MM.1S (cell line): ENCODE measurements at regions not wholly inside any gene's neighbourhood (a gene's known extent, or its start where the extent isn't known, plus 50 kb on each side); places are given as distances from the start of the nearest gene placed in this dataset.

Source experiments
- DNase-seq: peaks from one replicate; pipeline ENCODE4 v3.0.0-alpha.2; 2015
- H2AFZ ChIP-seq: fragments of 300-600 bp; sonication (generic); 2 replicates; pipeline ENCODE4 v1.6.0; 2016; ENCODE audit warnings: antibody characterized with exemption, low read length
- H3F3A ChIP-seq: fragments of 300-600 bp; sonication (generic); 2 replicates; pipeline ENCODE4 v1.6.1; 2016; ENCODE audit warnings: mild to moderate bottlenecking, antibody characterized with exemption, low read length, moderate library complexity, mixed read lengths; ENCODE audit not compliant: insufficient read depth
- H3K27ac ChIP-seq: fragments of 300-600 bp; sonication (generic); 2 replicates; pipeline ENCODE4 v1.5.1; 2016; ENCODE audit warnings: mild to moderate bottlenecking, low read length
- H3K27me3 ChIP-seq: fragments of 300-600 bp; sonication (generic); replicated peaks from 2 replicates; pipeline ENCODE4 v1.6.0; 2016; ENCODE audit warnings: low read length; ENCODE audit not compliant: insufficient read depth
- H3K36me3 ChIP-seq: fragments of 300-600 bp; sonication (generic); replicated peaks from 2 replicates; pipeline ENCODE4 v1.6.1; 2016; ENCODE audit warnings: mild to moderate bottlenecking, low read length, mixed read lengths; ENCODE audit not compliant: insufficient read depth
- H3K4me1 ChIP-seq: fragments of 300-600 bp; sonication (generic); 2 replicates; pipeline ENCODE4 v1.6.1; 2016; ENCODE audit warnings: low read length, mixed read lengths
- H3K4me2 ChIP-seq: fragments of 300-600 bp; sonication (generic); 2 replicates; pipeline ENCODE4 v1.6.0; 2016; ENCODE audit warnings: low read depth, low read length
- H3K4me3 ChIP-seq: fragments of 300-600 bp; sonication (generic); 2 replicates; pipeline ENCODE4 v1.5.1; 2016; ENCODE audit warnings: low read length, mixed read lengths
- H3K79me2 ChIP-seq: fragments of 300-600 bp; sonication (generic); 2 replicates; pipeline ENCODE4 v1.6.1; 2016; ENCODE audit warnings: mixed run types, low read length, mixed read lengths
- H3K9ac ChIP-seq: fragments of 300-600 bp; sonication (generic); 2 replicates; pipeline ENCODE4 v1.6.1; 2016; ENCODE audit warnings: low read length, mixed read lengths
- H3K9me2 ChIP-seq: fragments of 300-600 bp; sonication (generic); replicated peaks from 2 replicates; pipeline ENCODE4 v1.6.1; 2016; ENCODE audit warnings: mild to moderate bottlenecking, low read length, mixed read lengths; ENCODE audit not compliant: insufficient read depth
- H3K9me3 ChIP-seq: fragments of 300-600 bp; sonication (generic); replicated peaks from 2 replicates; pipeline ENCODE4 v1.6.1; 2016; ENCODE audit warnings: mild to moderate bottlenecking, low read length, mixed read lengths; ENCODE audit not compliant: insufficient read depth
- H4K20me1 ChIP-seq: fragments of 300-600 bp; sonication (generic); 2 replicates; pipeline ENCODE4 v1.6.1; 2016; ENCODE audit warnings: mild to moderate bottlenecking, low read length, moderate library complexity, mixed read lengths; ENCODE audit not compliant: insufficient read depth
- CTCF ChIP-seq: fragments of 300-600 bp; sonication (generic); IDR thresholded peaks from 2 replicates; pipeline ENCODE4 v1.5.1; 2016; ENCODE audit warnings: antibody characterized with exemption, low read length, mixed read lengths
- EZH2 ChIP-seq: fragments of 300-600 bp; sonication (generic); optimal IDR thresholded peaks from 2 replicates; pipeline ENCODE3; 2017; ENCODE audit warnings: low read depth, mild to moderate bottlenecking, antibody characterized with exemption, low read length, mixed read lengths
- EZH2phosphoT487 ChIP-seq: fragments of 300-600 bp; sonication (generic); IDR thresholded peaks from 2 replicates; pipeline ENCODE4 v1.6.1; 2018; ENCODE audit warnings: antibody characterized with exemption, low read length

- Histone ChIP-seq H3K27ac (no peak overlapping the region), H3K4me1 (no peaks in the 10 kb centered on the region), H3K36me3 (no peaks in the 10 kb centered on the region), H4K20me1 (no peaks in the 10 kb centered on the region), H3K4me3 (no peak overlapping the region), H3K79me2 (no peaks in the 10 kb centered on the region), H3K27me3 (no peaks in the 10 kb centered on the region), H3K9ac (no peak overlapping the region), H3F3A (no peaks in the 10 kb centered on the region), H2AFZ (no peak overlapping the region), H3K4me2 (no peak overlapping the region), H3K9me2 (no peaks in the 10 kb centered on the region), H3K9me3 (no peaks in the 10 kb centered on the region)
- no peak for TF ChIP-seq CTCF
- TF ChIP-seq EZH2phosphoT487: no peak
- no peak for TF ChIP-seq EZH2
- DNase-seq: no peak
These were observed 929.5 kb downstream of the KCNA4 start for GRCh38 chr11:29087200-29087812.

DNA sequence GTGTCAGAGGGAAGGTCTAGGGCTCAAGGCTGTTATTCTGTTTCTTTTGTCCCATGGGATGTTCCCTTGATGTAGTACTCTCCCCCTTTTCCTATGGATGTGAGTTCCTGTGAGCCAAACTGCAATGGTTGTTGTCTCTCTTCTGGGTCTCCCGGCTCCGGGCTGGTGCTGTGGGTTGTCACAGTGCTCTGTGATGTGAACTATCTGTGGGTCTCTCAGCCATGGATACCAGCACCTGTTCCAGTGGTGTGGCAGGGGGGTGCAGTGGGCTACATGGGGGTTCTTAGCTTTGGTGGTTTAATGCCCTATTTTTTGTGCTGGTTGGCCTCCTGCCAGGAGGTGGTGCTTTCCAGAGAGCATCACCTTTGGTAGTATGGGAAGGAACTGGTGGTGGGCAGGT is 941.1 kb downstream of the KCNA4 start:
- no peaks in the 10 kb centered on the region for H3F3A ChIP-seq
- TF ChIP-seq EZH2phosphoT487: no peak
- TF ChIP-seq EZH2: no peak
- TF ChIP-seq CTCF: no peak
- no peak overlapping the region for H3K4me3 ChIP-seq
- no peak for DNase-seq
- H3K4me1 ChIP-seq: no peaks in the 10 kb centered on the region
- H3K4me2 ChIP-seq: no peak overlapping the region
- H3K36me3 ChIP-seq: no peaks in the 10 kb centered on the region
- H3K9me3 ChIP-seq: no peaks in the 10 kb centered on the region
- H4K20me1 ChIP-seq: no peaks in the 10 kb centered on the region
- H3K9me2 ChIP-seq: no peaks in the 10 kb centered on the region
- H2AFZ ChIP-seq: no peak overlapping the region
- H3K27ac ChIP-seq: no peak overlapping the region
- H3K79me2 ChIP-seq: no peaks in the 10 kb centered on the region
- H3K27me3 ChIP-seq: no peaks in the 10 kb centered on the region
- H3K9ac ChIP-seq: no peak overlapping the region

DNA sequence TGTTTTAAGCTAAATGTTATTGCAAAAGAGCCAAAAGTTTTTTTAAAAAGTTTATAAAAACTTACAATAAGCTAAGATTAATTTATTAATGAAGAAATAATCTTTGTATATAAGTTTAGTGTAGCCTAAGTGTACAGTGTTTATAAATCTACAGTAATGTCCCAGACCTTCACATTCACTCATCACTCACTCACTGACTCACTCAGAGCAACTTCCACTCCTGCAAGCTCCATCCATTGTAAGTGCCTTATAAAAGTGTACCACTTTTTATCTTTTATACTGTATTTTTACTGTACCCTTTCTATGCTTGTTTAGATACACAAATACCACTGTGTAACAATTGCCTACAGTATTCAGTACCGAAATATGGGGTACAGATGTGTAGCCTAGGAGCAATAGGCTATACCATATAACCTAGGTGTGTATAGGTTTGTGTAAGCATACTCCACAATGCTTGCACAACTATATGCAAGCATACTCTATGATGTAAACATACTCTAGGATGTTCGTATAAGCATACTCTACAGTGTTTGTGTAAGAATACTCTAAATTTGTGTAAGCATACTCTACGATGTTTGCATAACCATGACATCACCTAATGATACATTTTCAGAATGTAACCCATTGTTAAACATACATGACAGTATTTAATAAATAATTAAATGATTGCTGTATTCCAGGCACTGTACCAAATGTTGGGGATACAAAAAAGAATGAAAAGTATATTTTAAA is 953.0 kb downstream of the KCNA4 start:
- no peak overlapping the region for H3K27ac ChIP-seq
- H2AFZ ChIP-seq: no peak overlapping the region
- H3K27me3 ChIP-seq: no peaks in the 10 kb centered on the region
- no peaks in the 10 kb centered on the region for H3K79me2 ChIP-seq
- H3K4me2 ChIP-seq: no peak overlapping the region
- no peaks in the 10 kb centered on the region for H3F3A ChIP-seq
- TF ChIP-seq EZH2: no peak
- TF ChIP-seq CTCF: no peak
- no peak for TF ChIP-seq EZH2phosphoT487
- no peaks in the 10 kb centered on the region for H3K9me2 ChIP-seq
- no peaks in the 10 kb centered on the region for H4K20me1 ChIP-seq
- H3K9me3 ChIP-seq: no peaks in the 10 kb centered on the region
- no peak overlapping the region for H3K4me3 ChIP-seq
- H3K4me1 ChIP-seq: no peaks in the 10 kb centered on the region
- no peak overlapping the region for H3K9ac ChIP-seq
- no peaks in the 10 kb centered on the region for H3K36me3 ChIP-seq
- DNase-seq: no peak
